ENCODE measurements at regions not wholly inside any gene's neighbourhood (a gene's known extent, or its start where the extent isn't known, plus 50 kb on each side); places are given as distances from the start of the nearest gene placed in this dataset.
A peak's percentile ranks its signal among the peaks of the same experiment; 100 is the strongest.

DNA sequence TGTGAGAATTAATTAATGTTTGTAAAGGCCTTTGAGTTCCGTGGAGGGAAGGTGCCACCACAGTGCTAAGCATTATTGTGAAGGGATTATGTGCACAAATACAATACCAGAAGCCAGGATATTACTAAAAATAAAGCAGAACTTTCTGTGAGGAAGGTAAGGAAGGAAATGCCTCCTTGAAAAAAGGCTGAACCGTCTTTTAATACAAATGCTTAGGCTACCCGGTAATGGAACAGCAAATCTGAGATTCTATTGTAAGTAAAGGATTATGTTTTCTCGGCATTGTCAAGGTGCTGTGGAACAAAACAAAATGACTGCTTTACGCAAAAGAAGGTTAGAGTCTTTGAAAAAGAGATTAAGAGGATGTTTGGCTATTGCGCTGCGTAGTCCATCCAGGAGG lies 57.9 kb upstream of the SPRY1 start:
- Histone ChIP-seq H3K9me3 (ENCODE audit: low read depth) (no peaks in the 10 kb centered on the region), H3K4me3 (no peak overlapping the region)
- DNase-seq (ENCODE audit: low read depth in 1 of 2, low spot score in 1 of 2): no peak

GRCh38 chr4:123339507-123340380 lies 56.9 kb upstream of the SPRY1 start:
- TF ChIP-seq CTCF (IDR thresholded peaks at IDR 0.05; ENCODE audit: low read depth, low read length): no peak
- no peak for DNase-seq (ENCODE audit: low read depth in 1 of 2, low spot score in 1 of 2)
- Histone ChIP-seq H3K36me3 (no peaks in the 10 kb centered on the region), H3K4me1 (ENCODE audit: low read depth) (no peaks in the 10 kb centered on the region), H3K4me3 (no peak overlapping the region), H3K27me3 (no peaks in the 10 kb centered on the region), H3K27ac (no peak overlapping the region), H3K9me3 (ENCODE audit: low read depth) (no peaks in the 10 kb centered on the region)

More for the DNA sequence above, 57.9 kb upstream of the SPRY1 start:
- no peak for TF ChIP-seq CTCF (IDR thresholded peaks at IDR 0.05; ENCODE audit: low read depth, low read length)
- no peaks in the 10 kb centered on the region for H3K4me1 ChIP-seq (ENCODE audit: low read depth)
- no peaks in the 10 kb centered on the region for H3K27me3 ChIP-seq
- no peak overlapping the region for H3K27ac ChIP-seq
- no peaks in the 10 kb centered on the region for H3K36me3 ChIP-seq

- Histone ChIP-seq H3K27me3 (no peaks in the 10 kb centered on the region), H3K36me3 (no peaks in the 10 kb centered on the region), H3K4me3 (no peak overlapping the region), H3K27ac (no peak overlapping the region), H3K9me3 (ENCODE audit: low read depth) (no peaks in the 10 kb centered on the region), H3K4me1 (ENCODE audit: low read depth) (no peaks in the 10 kb centered on the region)
- DNase-seq (ENCODE audit: low read depth in 1 of 2, low spot score in 1 of 2): peak in 1 of 2 donors; percentile 83
- TF ChIP-seq CTCF (IDR thresholded peaks at IDR 0.05; ENCODE audit: low read depth, low read length): no peak
Measured at GRCh38 chr4:123340381-123340701, 56.3 kb upstream of the SPRY1 start.

- no peaks in the 10 kb centered on the region for H3K27me3 ChIP-seq
- no peak overlapping the region for H3K4me3 ChIP-seq
- H3K9me3 ChIP-seq (ENCODE audit: low read depth): no peaks in the 10 kb centered on the region
- no peaks in the 10 kb centered on the region for H3K4me1 ChIP-seq (ENCODE audit: low read depth)
- no peak overlapping the region for H3K27ac ChIP-seq
- no peak for TF ChIP-seq CTCF (IDR thresholded peaks at IDR 0.05; ENCODE audit: low read depth, low read length)
- DNase-seq (ENCODE audit: low read depth in 1 of 2, low spot score in 1 of 2): no peak
- H3K36me3 ChIP-seq: no peaks in the 10 kb centered on the region
Measured at GRCh38 chr4:123342498-123342897, 54.1 kb upstream of the SPRY1 start.

DNA sequence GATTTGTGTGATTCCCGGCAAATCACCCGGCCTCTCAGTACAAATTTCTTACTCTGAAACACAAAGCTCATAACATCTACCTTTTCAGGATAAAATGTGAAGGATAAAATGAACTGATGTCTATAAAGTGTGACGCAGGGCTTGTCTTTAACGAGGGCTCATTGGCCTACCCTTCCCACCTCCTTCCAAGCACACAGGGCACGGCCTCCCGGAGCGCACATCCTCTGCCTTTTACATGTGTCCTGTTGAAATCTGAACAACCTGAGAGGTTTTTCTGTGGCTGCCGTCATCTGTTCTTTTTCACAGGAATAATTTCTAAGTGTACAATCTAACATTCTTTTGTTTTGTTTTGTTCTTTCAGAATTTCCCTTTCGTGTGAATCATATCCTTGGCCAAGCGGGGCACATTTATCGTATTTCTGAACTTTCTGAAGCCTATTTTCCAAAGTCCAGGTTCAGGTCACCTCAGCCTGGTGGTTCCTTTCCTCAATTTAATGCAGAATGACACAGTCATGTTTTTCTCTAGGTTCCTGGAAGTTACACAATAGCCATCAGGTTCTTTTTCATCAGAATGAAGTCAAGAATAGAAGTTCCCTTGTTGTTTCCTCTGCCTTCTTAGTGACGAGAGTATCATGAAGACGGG lies 53.1 kb upstream of the SPRY1 start:
- peak in 1 of 2 donors; percentile 34 for DNase-seq (ENCODE audit: low read depth in 1 of 2, low spot score in 1 of 2)
- Histone ChIP-seq H3K36me3 (no peaks in the 10 kb centered on the region), H3K4me3 (no peak overlapping the region), H3K27ac (no peak overlapping the region), H3K27me3 (no peaks in the 10 kb centered on the region), H3K9me3 (ENCODE audit: low read depth) (no peaks in the 10 kb centered on the region), H3K4me1 (ENCODE audit: low read depth) (no peaks in the 10 kb centered on the region)
- no peak for TF ChIP-seq CTCF (IDR thresholded peaks at IDR 0.05; ENCODE audit: low read depth, low read length)

All from cardiac muscle cell (in vitro differentiated cells and primary cell).